AG08396 (cell line): ENCODE measurements at regions not wholly inside any gene's neighbourhood (a gene's known extent, or its start where the extent isn't known, plus 50 kb on each side); places are given as distances from the start of the nearest gene placed in this dataset.

ENCODE experiments used
- DNase-seq: peaks from one replicate; pipeline ENCODE4 v3.0.0; 2012; ENCODE audit warnings: low spot score, mixed read lengths

- no peak for DNase-seq
Observed at GRCh38 chr22:27224485-27225374, 567.3 kb downstream of the MIAT start.

GRCh38 chr22:27226666-27227065 lies 569.3 kb downstream of the MIAT start:
- DNase-seq = no peak

- no peak for DNase-seq
Observed at GRCh38 chr22:27228771-27229170, 571.4 kb downstream of the MIAT start.

GRCh38 chr22:27230189-27230588 lies 571.4 kb downstream of the MN1 start:
- DNase-seq = no peak

- DNase-seq = no peak
Observed at GRCh38 chr22:27231266-27231665, 570.3 kb downstream of the MN1 start.

- DNase-seq = no peak
Observed at GRCh38 chr22:27232077-27232476, 569.5 kb downstream of the MN1 start.

- no peak for DNase-seq
Observed at GRCh38 chr22:27237080-27237741, 564.3 kb downstream of the MN1 start.

- DNase-seq = peak; percentile 86
Observed at GRCh38 chr22:27238935-27239510, 562.5 kb downstream of the MN1 start.

GRCh38 chr22:27239520-27239919 lies 562.0 kb downstream of the MN1 start:
- DNase-seq = no peak

- DNase-seq = no peak
Observed at GRCh38 chr22:27240298-27241075, 561.1 kb downstream of the MN1 start.

GRCh38 chr22:27241430-27242321 lies 559.9 kb downstream of the MN1 start:
- DNase-seq = peak; percentile 22

GRCh38 chr22:27242474-27242873 lies 559.1 kb downstream of the MN1 start:
- DNase-seq = no peak

- no peak for DNase-seq
Observed at GRCh38 chr22:27242917-27243589, 558.5 kb downstream of the MN1 start.

- no peak for DNase-seq
Observed at GRCh38 chr22:27244328-27244727, 557.2 kb downstream of the MN1 start.

GRCh38 chr22:27245056-27245455 lies 556.5 kb downstream of the MN1 start:
- no peak for DNase-seq

GRCh38 chr22:27246558-27246957 lies 555.0 kb downstream of the MN1 start:
- DNase-seq = no peak

GRCh38 chr22:27247701-27248434 lies 553.7 kb downstream of the MN1 start:
- no peak for DNase-seq

- DNase-seq = no peak
Observed at GRCh38 chr22:27250418-27250817, 551.1 kb downstream of the MN1 start.

- no peak for DNase-seq
Observed at GRCh38 chr22:27250886-27251285, 550.7 kb downstream of the MN1 start.

GRCh38 chr22:27251563-27251962 lies 550.0 kb downstream of the MN1 start:
- no peak for DNase-seq
